Dendritic cell treated with granulocyte-macrophage colony-stimulating factor and Interleukin-4, amounts not matched to agents 40 ng/mL and 50 ng/mL, for 4 days (primary cell): ENCODE measurements at regions not wholly inside any gene's neighbourhood (a gene's known extent, or its start where the extent isn't known, plus 50 kb on each side); places are given as distances from the start of the nearest gene placed in this dataset.
"Not testable (repeated sequence)": the region's sequence is repeated elsewhere in the genome, so short reads cannot be mapped to it uniquely, and the experiment has no call there.

Experiments used
- H3K27ac Mint-ChIP-seq: one replicate; pipeline ENCODE4 v1.8.0; 2022; ENCODE audit warnings: mild to moderate bottlenecking, mixed read lengths
- H3K27me3 Mint-ChIP-seq: one replicate; pipeline ENCODE4 v1.8.0; 2022; ENCODE audit warnings: mild to moderate bottlenecking, mixed read lengths
- H3K36me3 Mint-ChIP-seq: one replicate; pipeline ENCODE4 v1.8.0; 2022; ENCODE audit warnings: low read depth, mixed read lengths
- H3K4me1 Mint-ChIP-seq: one replicate; pipeline ENCODE4 v1.8.0; 2022; ENCODE audit warnings: low read depth, mixed read lengths
- H3K4me3 Mint-ChIP-seq: one replicate; pipeline ENCODE4 v1.8.0; 2022; ENCODE audit warnings: mild to moderate bottlenecking, moderate library complexity, mixed read lengths
- H3K9me3 Mint-ChIP-seq: one replicate; pipeline ENCODE4 v1.8.0; 2022; ENCODE audit warnings: mixed read lengths
- intact Hi-C: fragments of 100-400 bp; cut with micrococcal nuclease; formaldehyde crosslinking; loops from one replicate; pipeline ENCODE4 v1.15.0; 2022

DNA sequence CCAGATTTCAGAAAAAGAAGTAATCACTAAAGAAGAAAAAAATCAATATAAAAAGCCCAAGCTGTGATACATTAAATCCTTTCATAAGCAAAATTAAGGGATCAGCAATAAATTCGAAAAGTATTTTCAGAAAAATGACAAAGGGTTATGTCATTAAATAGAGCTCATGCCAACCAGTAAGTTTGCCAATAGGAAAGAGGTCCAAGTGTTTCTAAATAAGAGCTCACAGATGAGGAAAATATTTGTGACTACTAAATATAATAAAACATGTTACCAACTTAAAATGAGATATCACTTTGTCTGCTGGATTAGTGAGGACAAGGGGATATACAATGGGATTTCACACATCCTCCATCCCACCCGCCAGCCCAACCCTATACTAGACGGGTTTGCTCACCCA, 140.3 kb upstream of the EYA4 start:
- Mint-ChIP-seq H3K36me3 (no peaks in the 10 kb centered on the region), H3K27ac (no peak overlapping the region), H3K4me3 (no peak overlapping the region), H3K9me3 (no peaks in the 10 kb centered on the region), H3K4me1 (no peaks in the 10 kb centered on the region), H3K27me3 (no peaks in the 10 kb centered on the region)
- intact Hi-C loops = no loop called here

DNA sequence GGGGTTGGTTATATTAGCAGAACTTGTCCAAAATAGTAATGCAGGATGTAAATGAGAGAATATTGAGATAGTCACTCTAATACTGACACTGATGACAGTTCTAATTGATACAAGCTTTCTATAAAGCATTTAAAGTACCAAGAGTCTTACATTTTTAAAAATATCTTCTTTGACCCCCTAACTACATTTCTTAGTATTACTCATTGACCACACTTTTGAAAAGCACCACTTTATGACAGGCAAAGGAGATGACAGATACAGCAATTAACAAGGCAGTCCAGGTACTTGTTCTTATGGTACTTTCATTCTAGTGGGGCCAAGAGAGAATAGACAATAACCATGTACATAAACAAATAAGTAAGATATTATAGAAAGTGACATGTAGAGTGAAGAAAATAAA, 139.4 kb upstream of the EYA4 start:
- intact Hi-C loops = no loop called here
- H3K36me3 Mint-ChIP-seq = no peaks in the 10 kb centered on the region
- H3K9me3 Mint-ChIP-seq = no peaks in the 10 kb centered on the region
- no peak overlapping the region for H3K4me3 Mint-ChIP-seq
- H3K27ac Mint-ChIP-seq = no peak overlapping the region
- no peaks in the 10 kb centered on the region for H3K27me3 Mint-ChIP-seq
- H3K4me1 Mint-ChIP-seq = no peaks in the 10 kb centered on the region

DNA sequence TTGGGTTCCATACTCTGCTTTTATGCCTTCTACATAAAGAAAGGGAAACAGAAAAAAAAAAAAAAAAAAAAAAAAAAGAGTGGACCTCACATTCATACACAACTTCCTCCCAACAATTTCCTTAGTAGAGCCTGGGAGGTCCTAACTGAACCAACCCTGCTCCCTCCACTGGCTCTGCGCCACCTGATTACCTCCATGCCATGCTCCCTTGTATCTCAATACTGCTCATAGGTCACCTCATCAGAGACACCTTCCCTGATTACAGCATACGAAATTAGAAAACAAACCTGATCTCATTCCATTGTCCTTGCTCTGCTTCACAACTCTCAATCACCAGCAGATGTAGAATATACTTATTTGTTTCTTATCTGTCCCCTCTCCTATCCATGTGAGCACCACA, 134.2 kb upstream of the EYA4 start:
- H3K27ac Mint-ChIP-seq = no peak overlapping the region
- H3K4me3 Mint-ChIP-seq = no peak overlapping the region
- no peaks in the 10 kb centered on the region for H3K9me3 Mint-ChIP-seq
- intact Hi-C loops = no loop called here
- no peaks in the 10 kb centered on the region for H3K27me3 Mint-ChIP-seq
- H3K4me1 Mint-ChIP-seq = no peaks in the 10 kb centered on the region
- H3K36me3 Mint-ChIP-seq = no peaks in the 10 kb centered on the region

DNA sequence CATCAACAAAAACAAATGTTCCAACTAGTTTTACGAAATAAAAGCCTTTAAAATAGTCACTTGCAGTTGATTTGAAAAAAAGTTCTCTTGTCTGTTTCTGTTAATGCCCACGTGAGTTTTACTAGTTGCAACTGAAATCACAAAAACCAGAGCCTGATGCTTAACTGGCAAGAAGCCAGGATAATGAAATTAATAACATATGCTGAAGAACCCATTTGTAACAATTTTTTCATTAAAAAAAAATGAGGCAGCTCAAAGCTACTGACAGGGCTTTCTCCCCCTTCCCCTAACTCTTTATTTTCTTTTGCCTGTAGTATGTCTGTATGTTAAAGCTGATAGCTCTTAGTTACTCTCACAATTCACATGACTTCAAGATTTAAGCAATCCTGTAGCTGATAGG, 132.7 kb upstream of the EYA4 start:
- no peaks in the 10 kb centered on the region for H3K4me1 Mint-ChIP-seq
- no peaks in the 10 kb centered on the region for H3K36me3 Mint-ChIP-seq
- no peaks in the 10 kb centered on the region for H3K9me3 Mint-ChIP-seq
- H3K27me3 Mint-ChIP-seq = no peaks in the 10 kb centered on the region
- H3K4me3 Mint-ChIP-seq = no peak overlapping the region
- intact Hi-C loops = no loop called here
- H3K27ac Mint-ChIP-seq = no peak overlapping the region

DNA sequence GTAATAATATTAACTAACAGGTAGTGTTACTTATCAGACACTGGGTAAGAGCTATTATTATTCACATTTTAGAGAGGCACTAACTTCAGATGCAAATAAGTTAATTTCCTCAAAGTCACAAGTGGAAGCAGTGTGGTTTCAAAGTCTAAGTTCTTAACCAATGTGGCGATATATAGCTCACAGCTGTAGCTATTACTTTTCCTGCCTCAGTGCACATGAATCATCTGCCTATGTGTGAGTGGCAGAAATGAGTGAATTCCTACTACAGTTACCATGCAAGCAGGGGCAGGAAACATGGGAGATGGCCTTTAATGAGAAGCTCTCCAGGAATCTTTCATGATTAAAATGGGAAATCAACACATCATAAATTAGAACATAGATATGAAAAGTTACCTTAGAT, 126.2 kb upstream of the EYA4 start:
- no peaks in the 10 kb centered on the region for H3K9me3 Mint-ChIP-seq
- intact Hi-C loops = no loop called here
- H3K27me3 Mint-ChIP-seq = no peaks in the 10 kb centered on the region
- no peak overlapping the region for H3K27ac Mint-ChIP-seq
- no peak overlapping the region for H3K4me3 Mint-ChIP-seq
- H3K4me1 Mint-ChIP-seq = no peaks in the 10 kb centered on the region
- no peaks in the 10 kb centered on the region for H3K36me3 Mint-ChIP-seq

DNA sequence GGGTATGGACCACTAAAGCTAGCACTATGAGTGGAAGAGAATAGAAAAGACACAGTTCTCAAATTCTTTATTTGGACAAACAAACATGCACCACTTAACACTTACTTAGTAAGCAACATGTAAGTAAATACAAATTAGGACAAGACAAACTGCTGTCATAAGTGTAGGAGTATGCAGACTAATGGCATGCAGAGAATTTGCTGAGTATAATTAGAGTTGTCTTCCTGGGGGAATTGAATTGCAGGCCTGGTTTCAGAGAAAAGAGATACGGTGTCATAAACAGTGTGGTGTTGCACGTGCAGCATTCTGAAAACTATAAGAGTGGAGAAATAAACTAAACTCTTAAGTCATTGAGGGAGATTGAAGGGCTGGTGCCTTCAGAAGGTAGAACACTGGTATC, 125.2 kb upstream of the EYA4 start:
- Mint-ChIP-seq H3K27ac (no peak overlapping the region), H3K9me3 (peaks cover 10% of the 10 kb centered on the region), H3K4me3 (no peak overlapping the region), H3K4me1 (no peaks in the 10 kb centered on the region), H3K36me3 (no peaks in the 10 kb centered on the region), H3K27me3 (no peaks in the 10 kb centered on the region)
- intact Hi-C loops = no loop called here

DNA sequence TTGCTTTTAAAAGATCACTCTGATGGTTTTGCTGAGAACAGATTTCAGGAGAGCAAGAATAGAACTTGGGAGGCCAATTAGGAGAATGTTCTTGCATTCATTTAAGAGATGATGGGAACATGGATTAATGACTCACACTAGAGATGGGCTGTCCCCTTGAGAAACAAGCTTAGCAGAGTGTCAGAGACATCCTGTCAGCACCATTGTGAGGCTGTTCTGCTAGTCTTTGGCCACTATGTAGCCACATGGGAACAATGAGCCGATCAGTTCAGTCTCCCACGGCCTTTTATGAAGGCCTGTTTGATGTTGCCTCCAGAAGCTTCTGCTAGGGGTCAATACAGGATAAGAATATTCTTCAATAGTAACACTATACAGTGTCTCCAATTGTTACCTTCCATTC, 113.0 kb upstream of the EYA4 start:
- no peak overlapping the region for H3K4me3 Mint-ChIP-seq
- H3K9me3 Mint-ChIP-seq = no peaks in the 10 kb centered on the region
- no peak overlapping the region for H3K27ac Mint-ChIP-seq
- no peaks in the 10 kb centered on the region for H3K27me3 Mint-ChIP-seq
- intact Hi-C loops = no loop called here
- no peaks in the 10 kb centered on the region for H3K36me3 Mint-ChIP-seq
- H3K4me1 Mint-ChIP-seq = no peaks in the 10 kb centered on the region

DNA sequence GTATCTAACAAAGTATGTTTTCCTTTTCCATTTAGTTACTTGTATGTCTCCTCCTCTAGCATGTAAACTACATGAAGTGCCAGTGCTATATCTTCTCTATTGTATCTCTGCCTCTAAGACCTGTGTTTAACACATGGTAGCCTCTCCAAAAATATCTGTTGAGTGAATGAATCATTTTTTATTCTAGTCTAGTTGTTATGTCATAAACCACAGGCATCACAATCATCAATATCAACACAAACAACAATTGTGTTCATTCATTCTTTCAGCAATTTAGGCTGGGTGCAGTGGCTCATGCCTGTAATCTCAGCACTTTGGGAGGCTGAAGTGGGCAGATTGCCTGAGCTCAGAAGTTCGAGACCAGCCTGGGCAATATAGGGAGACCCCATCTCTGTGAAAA, 111.6 kb upstream of the EYA4 start:
- H3K27me3 Mint-ChIP-seq = no peaks in the 10 kb centered on the region
- intact Hi-C loops = no loop called here
- no peak overlapping the region for H3K27ac Mint-ChIP-seq
- no peaks in the 10 kb centered on the region for H3K9me3 Mint-ChIP-seq
- H3K36me3 Mint-ChIP-seq = no peaks in the 10 kb centered on the region
- H3K4me1 Mint-ChIP-seq = no peaks in the 10 kb centered on the region
- H3K4me3 Mint-ChIP-seq = no peak overlapping the region

DNA sequence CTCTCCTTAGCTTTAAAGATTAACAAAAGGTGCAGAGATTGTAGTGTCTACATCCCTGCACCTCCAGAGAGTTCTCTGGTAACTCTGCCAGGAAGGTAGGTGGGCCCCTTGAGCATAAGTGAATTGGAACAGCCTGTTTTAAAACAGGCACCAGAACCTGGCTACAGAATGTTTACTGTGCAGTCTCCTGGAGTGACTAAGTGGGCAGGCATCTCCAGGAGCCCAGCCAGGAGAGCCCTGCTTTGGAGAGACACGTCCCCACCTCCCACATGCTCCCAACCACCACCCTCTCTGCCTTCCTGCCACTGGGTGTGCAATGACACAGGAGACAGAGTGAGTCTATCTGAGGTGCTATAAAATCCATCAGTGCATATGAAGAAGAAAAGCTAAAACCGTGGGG, 110.3 kb upstream of the EYA4 start:
- no peaks in the 10 kb centered on the region for H3K9me3 Mint-ChIP-seq
- no peaks in the 10 kb centered on the region for H3K27me3 Mint-ChIP-seq
- no peaks in the 10 kb centered on the region for H3K36me3 Mint-ChIP-seq
- H3K4me1 Mint-ChIP-seq = no peaks in the 10 kb centered on the region
- intact Hi-C loops = no loop called here
- no peak overlapping the region for H3K27ac Mint-ChIP-seq
- no peak overlapping the region for H3K4me3 Mint-ChIP-seq

DNA sequence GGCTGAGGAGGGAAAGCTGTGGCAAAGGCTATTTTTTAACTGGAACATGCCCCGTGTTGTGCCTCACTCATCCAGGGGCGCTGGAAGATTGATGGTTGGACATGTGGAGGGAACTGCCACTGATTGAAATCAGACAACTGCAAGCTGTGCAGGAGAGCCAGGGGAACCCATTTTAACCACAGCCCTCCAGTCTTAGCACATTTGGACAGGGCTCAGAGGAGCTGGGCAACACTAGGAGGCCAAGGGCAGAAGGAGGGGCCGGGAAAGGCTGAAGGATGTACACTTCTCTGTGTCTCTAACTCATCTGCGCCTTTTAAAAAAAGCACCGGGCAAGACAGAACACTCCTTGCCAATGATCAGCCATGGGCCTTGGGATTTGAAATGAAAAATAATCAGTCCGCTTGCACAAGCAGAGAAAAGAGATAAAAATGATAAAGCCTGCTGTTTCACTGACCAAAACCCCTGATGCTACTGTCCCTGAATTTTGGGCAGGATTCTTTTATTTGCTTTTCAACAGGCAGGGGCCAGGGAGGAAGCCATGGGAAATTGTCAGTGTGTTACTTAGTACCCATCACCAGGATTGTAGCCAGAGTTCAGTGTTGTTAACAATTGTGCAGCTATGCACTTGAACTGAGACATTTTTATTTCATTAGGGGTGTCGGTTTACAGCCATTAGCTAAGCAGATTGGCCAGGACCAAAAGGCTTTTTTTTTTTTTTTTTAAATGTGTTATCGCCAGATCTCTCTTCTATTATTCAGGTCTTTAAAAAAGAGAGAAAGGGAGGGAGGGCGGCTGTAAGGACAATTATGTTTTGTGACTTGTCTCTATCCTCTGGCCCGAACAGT, 109.3 kb upstream of the EYA4 start:
- H3K4me3 Mint-ChIP-seq = no peak overlapping the region
- H3K27me3 Mint-ChIP-seq = no peaks in the 10 kb centered on the region
- no peak overlapping the region for H3K27ac Mint-ChIP-seq
- intact Hi-C loops = no loop called here
- no peaks in the 10 kb centered on the region for H3K9me3 Mint-ChIP-seq
- no peaks in the 10 kb centered on the region for H3K4me1 Mint-ChIP-seq
- no peaks in the 10 kb centered on the region for H3K36me3 Mint-ChIP-seq

DNA sequence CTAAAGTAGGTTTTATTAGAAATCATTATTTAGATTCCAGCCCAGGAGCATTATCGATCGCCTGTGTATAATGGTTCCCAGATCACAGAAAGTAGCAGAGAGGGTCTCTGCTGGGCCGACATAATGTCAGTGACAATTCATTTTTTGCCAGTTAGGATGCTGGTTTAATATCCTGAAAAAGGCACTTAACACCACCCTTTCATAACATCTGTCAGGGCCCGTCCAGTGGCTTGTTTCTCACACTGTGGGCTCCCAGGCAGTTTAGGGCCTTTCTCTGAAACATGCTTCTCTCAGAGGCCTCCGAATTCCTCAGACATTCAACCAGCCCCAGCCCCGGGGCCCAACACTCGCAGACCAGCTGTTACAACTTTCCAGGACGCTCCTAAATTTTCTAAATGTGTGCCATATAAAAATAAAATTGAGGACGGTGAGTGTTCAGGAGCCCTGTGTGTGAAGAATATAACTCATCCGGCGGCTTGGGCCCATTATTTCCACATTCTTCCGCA, 108.6 kb upstream of the EYA4 start:
- Mint-ChIP-seq H3K27me3 (no peaks in the 10 kb centered on the region), H3K27ac (no peak overlapping the region), H3K9me3 (no peaks in the 10 kb centered on the region), H3K4me1 (no peaks in the 10 kb centered on the region), H3K4me3 (no peak overlapping the region), H3K36me3 (no peaks in the 10 kb centered on the region)
- intact Hi-C loops = no loop called here

DNA sequence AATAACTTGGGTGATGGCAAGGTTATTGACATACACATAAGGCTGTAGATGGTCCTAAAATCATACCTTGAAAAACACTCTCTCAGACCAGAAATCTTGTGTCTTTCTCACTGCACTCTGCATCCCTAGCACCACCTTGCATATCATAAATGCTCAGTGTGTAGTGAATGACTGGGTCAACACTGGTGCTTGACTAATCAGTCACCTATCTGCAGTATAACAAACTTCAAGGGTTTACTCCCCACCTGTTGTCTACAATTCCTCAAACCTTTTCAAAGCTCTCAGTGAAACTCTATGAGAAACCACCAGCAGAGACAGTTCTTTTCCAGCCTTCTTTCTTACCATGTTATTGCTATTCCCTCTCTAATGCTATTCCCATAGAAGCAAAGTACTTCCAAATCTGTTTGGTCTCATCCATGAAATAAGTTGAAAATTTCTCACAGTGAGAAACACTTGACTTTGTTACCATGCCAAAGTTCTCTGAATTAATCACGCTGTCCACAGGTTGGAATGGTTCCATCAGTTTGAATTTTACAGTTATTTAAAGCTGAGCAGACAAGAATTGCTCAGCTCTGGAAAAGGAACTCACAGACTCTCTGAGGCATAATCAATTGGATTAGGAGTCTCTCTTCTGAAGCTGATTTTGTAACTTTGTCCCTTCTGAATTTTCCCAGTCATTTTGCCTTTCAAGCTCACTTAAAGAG, 104.8 kb upstream of the EYA4 start:
- Mint-ChIP-seq H3K9me3 (no peaks in the 10 kb centered on the region), H3K4me1 (no peaks in the 10 kb centered on the region), H3K36me3 (no peaks in the 10 kb centered on the region), H3K27ac (no peak overlapping the region), H3K4me3 (no peak overlapping the region), H3K27me3 (no peaks in the 10 kb centered on the region)
- intact Hi-C loops = no loop called here

DNA sequence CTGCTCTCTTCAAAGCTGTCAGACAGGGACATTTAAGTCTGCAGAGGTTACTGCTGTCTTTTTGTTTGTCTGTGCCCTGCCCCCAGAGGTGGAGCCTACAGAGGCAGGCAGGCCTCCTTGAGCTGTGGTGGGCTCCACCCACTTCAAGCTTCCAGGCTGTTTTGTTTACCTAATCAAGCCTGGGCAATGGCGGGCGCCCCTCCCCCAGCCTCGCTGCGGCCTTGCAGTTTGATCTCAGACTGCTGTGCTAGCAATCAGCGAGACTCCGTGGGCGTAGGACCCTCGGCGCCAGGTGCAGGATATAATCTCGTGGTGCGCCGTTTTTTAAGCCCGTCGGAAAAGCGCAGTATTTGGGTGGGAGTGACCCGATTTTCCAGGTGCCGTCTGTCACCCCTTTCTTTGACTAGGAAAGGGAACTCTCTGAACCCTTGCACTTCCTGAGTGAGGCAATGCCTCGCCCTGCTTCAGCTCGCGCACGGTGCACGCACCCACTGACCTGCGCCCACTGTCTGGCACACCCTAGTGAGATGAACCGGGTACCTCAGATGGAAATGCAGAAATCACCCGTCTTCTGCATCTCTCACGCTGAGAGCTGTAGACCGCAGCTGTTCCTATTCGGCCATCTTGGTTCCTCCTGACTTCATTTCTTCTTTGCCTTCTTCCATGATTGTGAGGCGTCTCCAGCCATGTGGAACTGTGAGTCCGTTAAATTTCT, 93.5 kb upstream of the EYA4 start:
- H3K4me1 Mint-ChIP-seq, H3K9me3 Mint-ChIP-seq, H3K36me3 Mint-ChIP-seq, H3K27me3 Mint-ChIP-seq, H3K4me3 Mint-ChIP-seq, intact Hi-C loops, H3K27ac Mint-ChIP-seq: not testable (repeated sequence)

DNA sequence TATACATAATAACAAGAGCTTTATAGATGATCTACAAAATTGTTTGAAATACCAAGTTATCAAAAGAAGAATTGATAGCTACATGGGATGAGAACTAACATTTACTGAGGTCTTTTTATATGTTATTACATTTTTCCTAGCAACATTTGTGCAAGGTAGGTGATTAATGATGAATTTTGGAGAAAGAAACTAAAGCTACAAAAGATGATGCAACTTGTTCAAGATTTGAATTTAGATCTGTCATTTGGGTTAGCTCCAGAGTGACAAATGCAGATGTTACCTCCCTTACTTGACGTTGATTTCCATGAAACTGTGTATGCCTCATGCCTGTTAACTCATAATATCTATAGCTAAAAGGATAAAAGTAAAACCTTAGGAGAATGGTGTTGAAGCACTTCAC, 84.5 kb upstream of the EYA4 start:
- H3K36me3 Mint-ChIP-seq = no peaks in the 10 kb centered on the region
- H3K4me1 Mint-ChIP-seq = no peaks in the 10 kb centered on the region
- H3K27me3 Mint-ChIP-seq = no peaks in the 10 kb centered on the region
- H3K9me3 Mint-ChIP-seq = peaks cover 9% of the 10 kb centered on the region
- H3K4me3 Mint-ChIP-seq = no peak overlapping the region
- intact Hi-C loops = no loop called here
- no peak overlapping the region for H3K27ac Mint-ChIP-seq
